ENCODE measurements at regions not wholly inside any gene's neighbourhood (a gene's known extent, or its start where the extent isn't known, plus 50 kb on each side); places are given as distances from the start of the nearest gene placed in this dataset.

DNA sequence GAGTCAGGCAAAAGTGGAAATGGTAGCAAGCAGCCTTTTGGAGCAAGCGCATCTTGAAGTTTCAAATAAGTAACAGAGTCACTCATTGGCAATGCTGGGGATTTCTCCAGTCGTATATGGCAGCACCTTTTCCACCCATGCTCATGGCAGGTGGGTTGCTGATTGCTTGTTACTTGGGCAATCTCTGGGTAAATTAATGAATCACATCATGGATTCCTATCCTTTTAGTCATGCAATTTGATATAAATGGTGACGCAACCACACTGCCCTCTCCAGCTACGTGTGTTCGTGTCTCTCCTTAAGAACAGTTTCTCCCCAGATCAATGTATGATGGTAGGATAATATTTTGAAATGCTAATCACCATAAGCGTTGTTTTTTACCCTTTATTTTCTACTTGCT is 339.9 kb upstream of the KCNH8 start:
- TF ChIP-seq, protein P1, sequence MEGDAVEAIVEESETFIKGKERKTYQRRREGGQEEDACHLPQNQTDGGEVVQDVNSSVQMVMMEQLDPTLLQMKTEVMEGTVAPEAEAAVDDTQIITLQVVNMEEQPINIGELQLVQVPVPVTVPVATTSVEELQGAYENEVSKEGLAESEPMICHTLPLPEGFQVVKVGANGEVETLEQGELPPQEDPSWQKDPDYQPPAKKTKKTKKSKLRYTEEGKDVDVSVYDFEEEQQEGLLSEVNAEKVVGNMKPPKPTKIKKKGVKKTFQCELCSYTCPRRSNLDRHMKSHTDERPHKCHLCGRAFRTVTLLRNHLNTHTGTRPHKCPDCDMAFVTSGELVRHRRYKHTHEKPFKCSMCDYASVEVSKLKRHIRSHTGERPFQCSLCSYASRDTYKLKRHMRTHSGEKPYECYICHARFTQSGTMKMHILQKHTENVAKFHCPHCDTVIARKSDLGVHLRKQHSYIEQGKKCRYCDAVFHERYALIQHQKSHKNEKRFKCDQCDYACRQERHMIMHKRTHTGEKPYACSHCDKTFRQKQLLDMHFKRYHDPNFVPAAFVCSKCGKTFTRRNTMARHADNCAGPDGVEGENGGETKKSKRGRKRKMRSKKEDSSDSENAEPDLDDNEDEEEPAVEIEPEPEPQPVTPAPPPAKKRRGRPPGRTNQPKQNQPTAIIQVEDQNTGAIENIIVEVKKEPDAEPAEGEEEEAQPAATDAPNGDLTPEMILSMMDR (IDR thresholded peaks at IDR 0.05; ENCODE audit: low read length): no peak
- TF ChIP-seq EZH2 (IDR thresholded peaks at IDR 0.05; ENCODE audit: borderline replicate concordance, low read length): no peak
